GM12864 (cell line): ENCODE measurements at regions not wholly inside any gene's neighbourhood (a gene's known extent, or its start where the extent isn't known, plus 50 kb on each side); places are given as distances from the start of the nearest gene placed in this dataset.

Experiments
- DNase-seq: peaks from one replicate; pipeline ENCODE4 v3.0.0-alpha.2; 2011; ENCODE audit warnings: low read depth
- H3K4me3 ChIP-seq: 2 replicates; pipeline ENCODE4 v1.5.1; 2011; ENCODE audit warnings: mild to moderate bottlenecking, low read depth, low read length, control low read depth
- CTCF ChIP-seq: IDR thresholded peaks from 2 replicates; pipeline ENCODE4 v1.5.1; 2011; ENCODE audit warnings: low read depth, mild to moderate bottlenecking, moderate library complexity, low read length, control low read depth, inconsistent platforms; ENCODE audit errors: missing control alignments

GRCh38 chr1:81540216-81540615, 260.5 kb upstream of the ADGRL2 start:
- H3K4me3 ChIP-seq = no peak overlapping the region
- TF ChIP-seq CTCF = no peak
- DNase-seq = no peak

GRCh38 chr1:81529014-81529413, 271.7 kb upstream of the ADGRL2 start:
- TF ChIP-seq CTCF = no peak
- no peak overlapping the region for H3K4me3 ChIP-seq
- DNase-seq = no peak

GRCh38 chr1:81525085-81525484, 275.6 kb upstream of the ADGRL2 start:
- DNase-seq = no peak
- TF ChIP-seq CTCF = no peak

GRCh38 chr1:81519987-81520386, 280.7 kb upstream of the ADGRL2 start:
- TF ChIP-seq CTCF = no peak
- H3K4me3 ChIP-seq = no peak overlapping the region
- no peak for DNase-seq

More at GRCh38 chr1:81525085-81525484, 275.6 kb upstream of the ADGRL2 start:
- no peak overlapping the region for H3K4me3 ChIP-seq

- DNase-seq = no peak
- TF ChIP-seq CTCF = no peak
- H3K4me3 ChIP-seq = no peak overlapping the region
Observed at GRCh38 chr1:81517987-81518386, 282.7 kb upstream of the ADGRL2 start.

GRCh38 chr1:81513796-81514354, 286.9 kb upstream of the ADGRL2 start:
- no peak for DNase-seq
- TF ChIP-seq CTCF = no peak
- H3K4me3 ChIP-seq = no peak overlapping the region

GRCh38 chr1:81512252-81513003, 288.3 kb upstream of the ADGRL2 start:
- DNase-seq = no peak
- TF ChIP-seq CTCF = no peak
- H3K4me3 ChIP-seq = no peak overlapping the region
